ENCODE measurements at regions not wholly inside any gene's neighbourhood (a gene's known extent, or its start where the extent isn't known, plus 50 kb on each side); places are given as distances from the start of the nearest gene placed in this dataset.

DNA sequence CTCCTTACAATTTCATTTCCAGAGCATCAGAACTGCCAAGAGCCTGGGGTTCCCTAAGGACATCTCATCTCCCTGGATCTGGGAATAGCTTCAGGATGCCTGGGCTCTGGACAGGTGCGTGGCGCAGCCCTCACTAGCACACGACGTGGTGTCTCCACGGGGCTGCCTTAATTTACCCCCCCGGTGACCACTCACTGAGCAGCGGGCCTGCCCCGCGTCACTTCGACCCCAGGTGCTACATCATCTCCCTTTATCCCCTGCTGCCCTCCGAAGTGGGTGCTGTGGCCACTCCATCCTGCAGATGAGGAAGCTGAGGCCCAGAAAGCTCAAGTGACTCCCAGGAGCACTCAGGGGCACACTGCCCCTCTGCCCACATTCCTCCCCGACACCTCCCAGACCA is 177.8 kb upstream of the SFSWAP start:
- TF ChIP-seq, protein P1, sequence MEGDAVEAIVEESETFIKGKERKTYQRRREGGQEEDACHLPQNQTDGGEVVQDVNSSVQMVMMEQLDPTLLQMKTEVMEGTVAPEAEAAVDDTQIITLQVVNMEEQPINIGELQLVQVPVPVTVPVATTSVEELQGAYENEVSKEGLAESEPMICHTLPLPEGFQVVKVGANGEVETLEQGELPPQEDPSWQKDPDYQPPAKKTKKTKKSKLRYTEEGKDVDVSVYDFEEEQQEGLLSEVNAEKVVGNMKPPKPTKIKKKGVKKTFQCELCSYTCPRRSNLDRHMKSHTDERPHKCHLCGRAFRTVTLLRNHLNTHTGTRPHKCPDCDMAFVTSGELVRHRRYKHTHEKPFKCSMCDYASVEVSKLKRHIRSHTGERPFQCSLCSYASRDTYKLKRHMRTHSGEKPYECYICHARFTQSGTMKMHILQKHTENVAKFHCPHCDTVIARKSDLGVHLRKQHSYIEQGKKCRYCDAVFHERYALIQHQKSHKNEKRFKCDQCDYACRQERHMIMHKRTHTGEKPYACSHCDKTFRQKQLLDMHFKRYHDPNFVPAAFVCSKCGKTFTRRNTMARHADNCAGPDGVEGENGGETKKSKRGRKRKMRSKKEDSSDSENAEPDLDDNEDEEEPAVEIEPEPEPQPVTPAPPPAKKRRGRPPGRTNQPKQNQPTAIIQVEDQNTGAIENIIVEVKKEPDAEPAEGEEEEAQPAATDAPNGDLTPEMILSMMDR (conservative IDR thresholded peaks at IDR 0.05; ENCODE audit: low read depth, low read length), result no peak
- no peak for TF ChIP-seq ELK1 (IDR thresholded peaks at IDR 0.05; ENCODE audit: borderline replicate concordance, low read depth, low read length)
- no peak for TF ChIP-seq POLR2A (IDR thresholded peaks at IDR 0.05; ENCODE audit: low read depth, low read length)
- no peak for TF ChIP-seq MXI1 (IDR thresholded peaks at IDR 0.05; ENCODE audit: borderline replicate concordance, low read depth, low read length)
- TF ChIP-seq, protein P2, sequence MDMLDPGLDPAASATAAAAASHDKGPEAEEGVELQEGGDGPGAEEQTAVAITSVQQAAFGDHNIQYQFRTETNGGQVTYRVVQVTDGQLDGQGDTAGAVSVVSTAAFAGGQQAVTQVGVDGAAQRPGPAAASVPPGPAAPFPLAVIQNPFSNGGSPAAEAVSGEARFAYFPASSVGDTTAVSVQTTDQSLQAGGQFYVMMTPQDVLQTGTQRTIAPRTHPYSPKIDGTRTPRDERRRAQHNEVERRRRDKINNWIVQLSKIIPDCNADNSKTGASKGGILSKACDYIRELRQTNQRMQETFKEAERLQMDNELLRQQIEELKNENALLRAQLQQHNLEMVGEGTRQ (IDR thresholded peaks at IDR 0.05; ENCODE audit: low read depth, low read length), result no peak
- TF ChIP-seq MAZ (IDR thresholded peaks at IDR 0.05; ENCODE audit: borderline replicate concordance, low read depth, low read length), result no peak
- TF ChIP-seq RAD21 (IDR thresholded peaks at IDR 0.05; ENCODE audit: low read length), result no peak
- no peak for TF ChIP-seq FOS (IDR thresholded peaks at IDR 0.05; ENCODE audit: low read depth, low read length)
- TF ChIP-seq CEBPB (IDR thresholded peaks at IDR 0.05; ENCODE audit: low read depth, low read length), result no peak
- no peak for TF ChIP-seq BHLHE40 (IDR thresholded peaks at IDR 0.05; ENCODE audit: low read depth, low read length)
- TF ChIP-seq RFX5 (IDR thresholded peaks at IDR 0.05; ENCODE audit: low read depth, low read length), result no peak
- no peak for TF ChIP-seq RCOR1 (IDR thresholded peaks at IDR 0.05; ENCODE audit: insufficient replicate concordance, low read length)

All from IMR-90 (cell line).